ENCODE measurements at regions not wholly inside any gene's neighbourhood (a gene's known extent, or its start where the extent isn't known, plus 50 kb on each side); places are given as distances from the start of the nearest gene placed in this dataset.
"Not testable (repeated sequence)": the region's sequence is repeated elsewhere in the genome, so short reads cannot be mapped to it uniquely, and the experiment has no call there.

- H3K27ac ChIP-seq: no peak overlapping the region
- no peak overlapping the region for H3K4me3 ChIP-seq
- no peaks in the 10 kb centered on the region for H3K27me3 ChIP-seq
- no peak overlapping the region for H3K4me2 ChIP-seq
- H3K9me3 ChIP-seq: no peaks in the 10 kb centered on the region
- no peaks in the 10 kb centered on the region for H3K36me3 ChIP-seq
- no peak for TF ChIP-seq Cebpa-rat (IDR thresholded peaks at IDR 0.05)
- H3K9ac ChIP-seq: no peak overlapping the region
- no peaks in the 10 kb centered on the region for H3K4me1 ChIP-seq
- no peaks in the 10 kb centered on the region for H4K20me1 ChIP-seq
Observed at GRCh38 chr5:152124409-152125041, 199.9 kb upstream of the GLRA1 start.

DNA sequence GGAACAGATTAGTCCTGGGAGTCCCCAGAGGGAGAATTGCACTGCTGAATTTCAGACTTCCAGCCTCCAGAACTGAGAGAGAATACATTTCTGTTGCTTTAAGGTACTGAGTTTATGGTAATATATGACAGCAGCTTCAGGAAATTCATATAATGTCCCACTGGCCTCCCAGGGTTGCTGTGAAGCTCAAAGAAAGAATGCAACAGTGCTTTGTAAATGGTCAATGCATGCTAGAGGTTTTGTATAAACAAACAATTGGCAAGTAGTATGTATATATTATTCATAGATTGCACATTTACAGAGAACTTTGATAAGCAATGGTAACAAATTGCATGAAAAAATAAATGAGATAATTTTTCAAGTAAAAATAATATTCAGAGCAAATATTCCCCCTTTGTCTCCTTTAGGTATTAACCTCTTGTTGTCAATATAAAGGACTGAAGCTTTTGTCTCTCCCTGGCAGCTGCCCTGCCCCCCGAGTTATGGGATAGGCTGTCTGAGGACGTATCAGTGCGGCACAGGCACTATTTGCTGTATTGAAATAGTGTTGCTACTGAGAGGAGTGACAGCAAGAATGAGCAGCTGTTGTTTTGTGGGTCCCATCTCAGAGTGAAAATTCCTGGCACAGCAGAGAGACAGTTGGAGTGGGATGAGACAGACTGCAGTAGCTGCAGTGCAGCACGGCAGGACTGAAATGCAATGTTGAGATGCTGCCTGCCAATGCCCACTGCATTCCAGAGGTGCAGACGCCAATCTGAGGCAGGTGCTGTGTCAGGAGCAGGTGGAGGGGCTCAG, 194.2 kb upstream of the GLRA1 start:
- no peak overlapping the region for H3K4me2 ChIP-seq
- no peak overlapping the region for H3K4me3 ChIP-seq
- no peaks in the 10 kb centered on the region for H3K9me3 ChIP-seq
- H3K27ac ChIP-seq: no peak overlapping the region
- TF ChIP-seq Cebpa-rat (IDR thresholded peaks at IDR 0.05): no peak
- H3K9ac ChIP-seq: no peak overlapping the region
- no peaks in the 10 kb centered on the region for H4K20me1 ChIP-seq
- no peaks in the 10 kb centered on the region for H3K27me3 ChIP-seq
- H3K4me1 ChIP-seq: no peaks in the 10 kb centered on the region
- no peaks in the 10 kb centered on the region for H3K36me3 ChIP-seq

GRCh38 chr5:152116934-152117333, 192.3 kb upstream of the GLRA1 start:
- Histone ChIP-seq H4K20me1 (no peaks in the 10 kb centered on the region), H3K4me2 (no peak overlapping the region), H3K27me3 (no peaks in the 10 kb centered on the region), H3K4me3 (no peak overlapping the region), H3K36me3 (no peaks in the 10 kb centered on the region), H3K4me1 (no peaks in the 10 kb centered on the region), H3K9ac (no peak overlapping the region), H3K9me3 (no peaks in the 10 kb centered on the region), H3K27ac (no peak overlapping the region)
- TF ChIP-seq Cebpa-rat (IDR thresholded peaks at IDR 0.05): no peak

GRCh38 chr5:152113401-152113800, 188.8 kb upstream of the GLRA1 start:
- no peak overlapping the region for H3K27ac ChIP-seq
- H3K27me3 ChIP-seq: no peaks in the 10 kb centered on the region
- H3K4me2 ChIP-seq: no peak overlapping the region
- no peaks in the 10 kb centered on the region for H3K9me3 ChIP-seq
- H3K9ac ChIP-seq: no peak overlapping the region
- H3K4me3 ChIP-seq: no peak overlapping the region
- H4K20me1 ChIP-seq: no peaks in the 10 kb centered on the region
- H3K4me1 ChIP-seq: no peaks in the 10 kb centered on the region
- no peak for TF ChIP-seq Cebpa-rat (IDR thresholded peaks at IDR 0.05)
- no peaks in the 10 kb centered on the region for H3K36me3 ChIP-seq

DNA sequence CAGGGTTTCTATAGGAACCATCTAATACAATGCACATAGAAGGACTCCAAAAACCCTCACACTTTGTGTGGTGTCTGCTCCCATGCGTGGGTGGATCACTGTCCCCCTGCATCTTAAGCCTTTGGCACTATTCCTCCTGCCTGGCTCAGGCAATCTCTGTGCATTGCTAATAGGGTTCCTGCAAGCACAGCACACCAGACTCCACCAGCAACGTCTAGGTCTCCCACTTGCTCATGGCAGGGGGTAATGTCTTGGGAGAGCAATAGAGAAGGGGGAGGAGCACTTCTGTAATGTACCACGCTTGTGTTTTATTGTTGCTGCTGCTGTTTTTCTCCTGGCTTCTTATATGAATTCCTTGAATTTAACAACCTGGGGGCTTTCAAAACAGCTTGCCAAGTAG, 182.6 kb upstream of the GLRA1 start:
- Histone ChIP-seq H3K27me3 (no peaks in the 10 kb centered on the region), H3K9ac (no peak overlapping the region), H3K4me3 (no peak overlapping the region), H3K36me3 (no peaks in the 10 kb centered on the region), H3K9me3 (no peaks in the 10 kb centered on the region), H4K20me1 (no peaks in the 10 kb centered on the region), H3K27ac (no peak overlapping the region), H3K4me1 (no peaks in the 10 kb centered on the region), H3K4me2 (no peak overlapping the region)
- TF ChIP-seq Cebpa-rat (IDR thresholded peaks at IDR 0.05): no peak

GRCh38 chr5:152106571-152106970, 181.9 kb upstream of the GLRA1 start:
- Histone ChIP-seq H3K27me3 (no peaks in the 10 kb centered on the region), H3K36me3 (no peaks in the 10 kb centered on the region), H3K4me3 (no peak overlapping the region), H3K4me1 (no peaks in the 10 kb centered on the region), H3K9ac (no peak overlapping the region), H4K20me1 (no peaks in the 10 kb centered on the region), H3K9me3 (no peaks in the 10 kb centered on the region), H3K4me2 (no peak overlapping the region), H3K27ac (no peak overlapping the region)
- TF ChIP-seq Cebpa-rat (IDR thresholded peaks at IDR 0.05): no peak

GRCh38 chr5:152105085-152105484, 180.4 kb upstream of the GLRA1 start:
- no peak for TF ChIP-seq Cebpa-rat (IDR thresholded peaks at IDR 0.05)

DNA sequence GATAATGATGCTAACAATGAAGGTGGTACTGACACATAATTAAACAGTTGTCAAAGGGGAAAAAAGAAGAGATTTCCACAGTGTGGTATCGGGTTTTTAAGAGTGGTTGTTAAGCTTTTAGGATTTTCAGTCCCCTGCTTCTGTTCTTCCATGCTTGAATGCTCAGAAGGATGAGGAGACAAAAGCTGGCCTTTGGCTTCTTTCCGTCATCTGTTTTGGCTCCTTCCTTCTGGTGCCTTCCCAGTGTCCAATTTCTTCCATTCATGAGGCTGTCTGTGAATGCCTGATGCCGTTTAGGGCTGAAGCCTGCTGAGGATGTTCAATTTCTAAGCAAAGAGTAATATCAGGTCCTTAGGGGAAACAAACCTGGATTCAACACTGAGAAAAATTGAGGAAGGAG, 179.6 kb upstream of the GLRA1 start:
- Histone ChIP-seq H3K9me3 (no peaks in the 10 kb centered on the region), H4K20me1 (no peaks in the 10 kb centered on the region), H3K9ac (no peak overlapping the region), H3K4me1 (no peaks in the 10 kb centered on the region), H3K4me2 (no peak overlapping the region), H3K4me3 (no peak overlapping the region), H3K27ac (no peak overlapping the region), H3K36me3 (no peaks in the 10 kb centered on the region), H3K27me3 (no peaks in the 10 kb centered on the region)
- no peak for TF ChIP-seq Cebpa-rat (IDR thresholded peaks at IDR 0.05)

More at GRCh38 chr5:152105085-152105484, 180.4 kb upstream of the GLRA1 start:
- H3K4me2 ChIP-seq: no peak overlapping the region
- no peak overlapping the region for H3K9ac ChIP-seq
- H3K9me3 ChIP-seq: no peaks in the 10 kb centered on the region
- H4K20me1 ChIP-seq: no peaks in the 10 kb centered on the region
- H3K4me1 ChIP-seq: no peaks in the 10 kb centered on the region
- H3K27me3 ChIP-seq: no peaks in the 10 kb centered on the region
- no peak overlapping the region for H3K4me3 ChIP-seq
- no peak overlapping the region for H3K27ac ChIP-seq
- no peaks in the 10 kb centered on the region for H3K36me3 ChIP-seq

DNA sequence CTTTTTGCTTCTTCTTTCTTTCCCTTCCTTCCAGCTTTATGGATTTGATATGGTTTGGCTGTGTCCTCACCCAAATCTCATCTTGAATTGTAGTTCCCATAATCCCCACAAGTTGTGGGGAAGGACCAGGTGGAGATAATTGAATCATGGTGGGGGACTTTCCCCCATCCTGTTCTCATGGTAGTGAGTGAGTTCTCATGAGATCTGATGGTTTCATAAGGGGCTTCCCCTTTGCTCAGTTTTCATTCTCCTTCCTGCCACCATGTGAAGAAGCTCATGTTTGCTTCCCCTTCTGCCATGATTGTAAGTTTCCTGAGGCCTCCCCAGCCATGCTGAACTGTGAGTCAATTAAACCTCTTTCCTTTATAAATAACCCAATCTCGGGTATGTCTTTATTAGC, 178.3 kb upstream of the GLRA1 start:
- not testable (repeated sequence) for H3K4me2 ChIP-seq, H3K9ac ChIP-seq, H3K4me3 ChIP-seq, H3K36me3 ChIP-seq, H3K27me3 ChIP-seq, H3K9me3 ChIP-seq, H4K20me1 ChIP-seq, H3K27ac ChIP-seq, H3K4me1 ChIP-seq

GRCh38 chr5:152102057-152102456, 177.4 kb upstream of the GLRA1 start:
- H3K36me3 ChIP-seq: no peaks in the 10 kb centered on the region
- H4K20me1 ChIP-seq: no peaks in the 10 kb centered on the region
- no peak overlapping the region for H3K4me3 ChIP-seq
- no peak overlapping the region for H3K9ac ChIP-seq
- H3K27me3 ChIP-seq: no peaks in the 10 kb centered on the region
- H3K4me2 ChIP-seq: no peak overlapping the region
- no peaks in the 10 kb centered on the region for H3K4me1 ChIP-seq
- H3K9me3 ChIP-seq: no peaks in the 10 kb centered on the region
- no peak for TF ChIP-seq Cebpa-rat (IDR thresholded peaks at IDR 0.05)
- no peak overlapping the region for H3K27ac ChIP-seq

Measured in BLaER1 (cell line).